ENCODE measurements at regions not wholly inside any gene's neighbourhood (a gene's known extent, or its start where the extent isn't known, plus 50 kb on each side); places are given as distances from the start of the nearest gene placed in this dataset.

DNA sequence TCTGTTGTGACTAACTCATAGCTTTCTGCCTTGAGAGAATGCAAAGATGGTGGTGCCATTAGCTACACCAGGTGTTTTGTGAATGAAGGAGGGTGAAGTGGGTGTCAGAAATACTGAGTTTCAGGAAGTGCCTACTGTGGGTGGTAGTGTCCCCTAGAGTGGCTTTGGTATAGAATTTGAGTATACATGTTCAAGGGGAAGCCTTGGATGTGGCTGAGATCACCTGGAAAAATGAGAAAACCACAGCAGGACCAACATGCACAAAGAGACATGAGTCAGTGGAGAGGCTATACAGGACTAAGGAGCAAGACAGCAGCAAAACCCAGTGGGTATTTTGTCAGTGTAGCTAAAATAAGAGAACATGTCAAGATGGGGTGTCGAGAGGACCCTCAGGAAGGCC is 204.3 kb upstream of the TBL1X start:
- no peak for DNase-seq
- peaks cover 10% of the 10 kb centered on the region for H3K9me3 Mint-ChIP-seq (ENCODE audit: unreplicated experiment)

DNA sequence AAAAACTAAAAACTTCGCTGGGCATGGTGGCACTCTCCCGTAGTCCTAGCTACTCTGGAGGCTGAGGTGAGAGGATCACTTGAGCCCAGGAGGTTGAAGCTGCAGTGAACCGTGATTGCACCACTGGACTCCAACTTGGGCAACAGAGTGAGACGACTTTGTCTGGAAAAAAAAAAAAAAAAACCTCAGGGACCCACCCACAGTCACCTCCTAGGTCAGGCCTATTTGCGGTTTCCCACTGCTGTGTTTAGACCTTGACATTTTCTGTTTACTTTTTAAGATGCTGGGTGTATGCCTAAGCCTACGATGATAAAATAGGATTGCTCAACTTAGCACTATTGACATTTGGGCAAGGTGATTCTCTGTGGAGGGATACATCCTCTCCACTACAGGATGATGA is 197.4 kb upstream of the TBL1X start:
- intact Hi-C loops (cut with micrococcal nuclease; ENCODE audit: unreplicated experiment) = no loop called here
- no peak overlapping the region for H3K4me3 ChIP-seq (ENCODE audit: low read depth, low read length)
- TF ChIP-seq, protein P1, sequence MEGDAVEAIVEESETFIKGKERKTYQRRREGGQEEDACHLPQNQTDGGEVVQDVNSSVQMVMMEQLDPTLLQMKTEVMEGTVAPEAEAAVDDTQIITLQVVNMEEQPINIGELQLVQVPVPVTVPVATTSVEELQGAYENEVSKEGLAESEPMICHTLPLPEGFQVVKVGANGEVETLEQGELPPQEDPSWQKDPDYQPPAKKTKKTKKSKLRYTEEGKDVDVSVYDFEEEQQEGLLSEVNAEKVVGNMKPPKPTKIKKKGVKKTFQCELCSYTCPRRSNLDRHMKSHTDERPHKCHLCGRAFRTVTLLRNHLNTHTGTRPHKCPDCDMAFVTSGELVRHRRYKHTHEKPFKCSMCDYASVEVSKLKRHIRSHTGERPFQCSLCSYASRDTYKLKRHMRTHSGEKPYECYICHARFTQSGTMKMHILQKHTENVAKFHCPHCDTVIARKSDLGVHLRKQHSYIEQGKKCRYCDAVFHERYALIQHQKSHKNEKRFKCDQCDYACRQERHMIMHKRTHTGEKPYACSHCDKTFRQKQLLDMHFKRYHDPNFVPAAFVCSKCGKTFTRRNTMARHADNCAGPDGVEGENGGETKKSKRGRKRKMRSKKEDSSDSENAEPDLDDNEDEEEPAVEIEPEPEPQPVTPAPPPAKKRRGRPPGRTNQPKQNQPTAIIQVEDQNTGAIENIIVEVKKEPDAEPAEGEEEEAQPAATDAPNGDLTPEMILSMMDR (IDR thresholded peaks at IDR 0.05; ENCODE audit: insufficient read depth in 1 of 2, low read depth in 1 of 2, low read length in 1 of 2, severe bottlenecking in 1 of 2, unreplicated experiment in 1 of 2) = no peak
- no peak overlapping the region for H3K27ac Mint-ChIP-seq (ENCODE audit: unreplicated experiment)
- H3K36me3 ChIP-seq (ENCODE audit: control insufficient read depth, insufficient read depth, low read length) = no peaks in the 10 kb centered on the region
- peaks cover 16% of the 10 kb centered on the region for H3K4me1 Mint-ChIP-seq (ENCODE audit: low read depth, unreplicated experiment)
- no TSS peak for BruUV-seq (replicated peaks)
- peaks cover 9% of the 10 kb centered on the region for H3K9me3 Mint-ChIP-seq (ENCODE audit: unreplicated experiment)
- H3K9me3 ChIP-seq = no peaks in the 10 kb centered on the region
- POLR2A ChIA-PET = no interaction called here
- no peaks in the 10 kb centered on the region for H3K27me3 Mint-ChIP-seq (ENCODE audit: insufficient read depth, unreplicated experiment)
- no peaks in the 10 kb centered on the region for H3K27me3 ChIP-seq (replicated peaks; ENCODE audit: control insufficient read depth, insufficient read depth, low read length)
- peak; percentile 29 to 39 for DNase-seq
- no peak overlapping the region for H3K4me3 Mint-ChIP-seq (ENCODE audit: unreplicated experiment)
- no peaks in the 10 kb centered on the region for H3K4me1 ChIP-seq
- H3K36me3 Mint-ChIP-seq (ENCODE audit: insufficient read depth, unreplicated experiment) = no peaks in the 10 kb centered on the region
- CTCF ChIA-PET = no interaction called here

More for the DNA sequence above, 204.3 kb upstream of the TBL1X start:
- TF ChIP-seq, protein P1 (IDR thresholded peaks at IDR 0.05; ENCODE audit: insufficient read depth in 1 of 2, low read depth in 1 of 2, low read length in 1 of 2, severe bottlenecking in 1 of 2, unreplicated experiment in 1 of 2) = no peak
- BruUV-seq (replicated peaks) = no TSS peak
- CTCF ChIA-PET = no interaction called here
- no peaks in the 10 kb centered on the region for H3K4me1 Mint-ChIP-seq (ENCODE audit: low read depth, unreplicated experiment)
- no peaks in the 10 kb centered on the region for H3K27me3 ChIP-seq (replicated peaks; ENCODE audit: control insufficient read depth, insufficient read depth, low read length)
- H3K9me3 ChIP-seq = no peaks in the 10 kb centered on the region
- H3K36me3 Mint-ChIP-seq (ENCODE audit: insufficient read depth, unreplicated experiment) = no peaks in the 10 kb centered on the region
- no peaks in the 10 kb centered on the region for H3K4me1 ChIP-seq
- no peak overlapping the region for H3K4me3 Mint-ChIP-seq (ENCODE audit: unreplicated experiment)
- no peaks in the 10 kb centered on the region for H3K36me3 ChIP-seq (ENCODE audit: control insufficient read depth, insufficient read depth, low read length)
- POLR2A ChIA-PET = no interaction called here
- H3K27ac Mint-ChIP-seq (ENCODE audit: unreplicated experiment) = no peak overlapping the region
- intact Hi-C loops (cut with micrococcal nuclease; ENCODE audit: unreplicated experiment) = no loop called here
- no peak overlapping the region for H3K4me3 ChIP-seq (ENCODE audit: low read depth, low read length)
- H3K27me3 Mint-ChIP-seq (ENCODE audit: insufficient read depth, unreplicated experiment) = no peaks in the 10 kb centered on the region

DNA sequence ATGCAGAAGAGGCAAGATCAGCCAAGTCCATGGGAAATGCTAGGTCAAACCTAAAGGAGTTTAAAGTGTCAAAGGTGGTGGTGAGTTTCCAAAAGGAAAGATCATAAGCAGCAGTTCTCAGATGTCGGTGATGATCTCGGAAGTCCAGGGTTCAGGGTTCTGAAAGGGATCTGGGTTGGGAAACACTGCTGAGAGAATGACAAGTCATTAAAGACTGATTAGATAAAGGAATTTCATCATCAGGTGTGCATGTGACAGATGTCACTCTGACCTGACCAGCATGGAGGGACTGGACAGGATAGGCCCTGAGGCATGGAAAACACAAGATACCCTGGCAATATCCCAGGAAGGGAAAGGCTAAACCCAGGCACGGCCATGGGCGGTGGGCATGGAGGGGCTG is 195.7 kb upstream of the TBL1X start:
- Histone ChIP-seq H3K36me3 (ENCODE audit: control insufficient read depth, insufficient read depth, low read length) (no peaks in the 10 kb centered on the region), H3K4me1 (no peaks in the 10 kb centered on the region), H3K27me3 (replicated peaks; ENCODE audit: control insufficient read depth, insufficient read depth, low read length) (no peaks in the 10 kb centered on the region), H3K9me3 (no peaks in the 10 kb centered on the region), H3K4me3 (ENCODE audit: low read depth, low read length) (no peak overlapping the region)
- Mint-ChIP-seq H3K4me1 (ENCODE audit: low read depth, unreplicated experiment) (peaks cover 16% of the 10 kb centered on the region), H3K36me3 (ENCODE audit: insufficient read depth, unreplicated experiment) (no peaks in the 10 kb centered on the region), H3K9me3 (ENCODE audit: unreplicated experiment) (peaks cover 20% of the 10 kb centered on the region), H3K27me3 (ENCODE audit: insufficient read depth, unreplicated experiment) (no peaks in the 10 kb centered on the region), H3K27ac (ENCODE audit: unreplicated experiment) (peak overlapping the region; percentile 21), H3K4me3 (ENCODE audit: unreplicated experiment) (no peak overlapping the region)
- TF ChIP-seq, protein P1 (IDR thresholded peaks at IDR 0.05; ENCODE audit: insufficient read depth in 1 of 2, low read depth in 1 of 2, low read length in 1 of 2, severe bottlenecking in 1 of 2, unreplicated experiment in 1 of 2) = no peak
- intact Hi-C loops (cut with micrococcal nuclease; ENCODE audit: unreplicated experiment) = loop anchor here (2.0 kb wide), 1 partner anchor 198 kb away; no protein-coding TSS in a partner anchor
- CTCF ChIA-PET = no interaction called here
- POLR2A ChIA-PET = no interaction called here
- DNase-seq = peak; percentile 22 to 30
- BruUV-seq (replicated peaks) = no TSS peak

All from Caco-2 (cell line).